B cell (primary cell): ENCODE measurements at regions not wholly inside any gene's neighbourhood (a gene's known extent, or its start where the extent isn't known, plus 50 kb on each side); places are given as distances from the start of the nearest gene placed in this dataset.

Source experiments
- ATAC-seq: fragments of 200-7000 bp; cut with Tn5 transposase; one replicate; pipeline ENCODE4 v1.10.0; 2021; ENCODE audit warnings: low read depth, mild to moderate bottlenecking, moderate number of reproducible peaks, moderate library complexity
- CTCF ChIA-PET: fragments of 350-600 bp; sonication (Branson Sonifier 250); formaldehyde crosslinking; loops from one replicate; lab custom pipeline; 2021; ENCODE audit warnings: antibody characterized with exemption, inconsistent platforms; lab: Charles Lee
- POLR2A ChIA-PET: fragments of 350-600 bp; sonication (Branson Sonifier 250); formaldehyde crosslinking; loops from one replicate; lab custom pipeline; 2021; ENCODE audit warnings: antibody characterized with exemption; lab: Charles Lee
- DNase-seq: peaks from one replicate; pipeline ENCODE4 v3.0.0; 2013
- H2AFZ ChIP-seq: 2 replicates; pipeline ENCODE4 v1.6.1; 2012; ENCODE audit warnings: mild to moderate bottlenecking, low read depth, low read length; ENCODE audit not compliant: insufficient read depth, poor library complexity, severe bottlenecking
- H3K27ac ChIP-seq, 2 donors: 1 replicate in 1 of 2; 2 replicates in 1 of 2; pipeline ENCODE4 v1.5.1; 2012 to 2013; ENCODE audit warnings: low read length in 2 of 2, mild to moderate bottlenecking in 2 of 2, moderate library complexity in 1 of 2
- H3K27me3 ChIP-seq, 4 experiments: fragments of 200-600 bp in 1 of 4; sonication (generic) in 1 of 4; replicated peaks in 1 of 4; 1 replicate in 2 of 4; 2 replicates in 2 of 4; pipeline versions ENCODE4 v1.6.1 to v1.7.0; 2013 to 2016; ENCODE audit warnings: low read length in 3 of 4, mild to moderate bottlenecking in 2 of 4, mixed read lengths in 1 of 4, moderate library complexity in 1 of 4; ENCODE audit not compliant: insufficient read depth in 4 of 4, control insufficient read depth in 3 of 4; ENCODE audit errors: control extremely low read depth in 1 of 4
- H3K36me3 ChIP-seq, 2 experiments: replicated peaks in 1 of 2; 1 replicate in 1 of 2; 2 replicates in 1 of 2; pipeline versions ENCODE4 v1.6.1 to v1.7.1; 2013; ENCODE audit warnings: low read length in 1 of 2; ENCODE audit not compliant: insufficient read depth in 2 of 2, control insufficient read depth in 1 of 2; ENCODE audit errors: control extremely low read depth in 1 of 2, extremely low read depth in 1 of 2
- H3K4me1 ChIP-seq, 2 donors: fragments of 200-600 bp in 1 of 2; sonication (generic) in 1 of 2; 1 replicate in 1 of 2; 2 replicates in 1 of 2; pipeline versions ENCODE4 v1.5.1 to v1.6.1; 2013 to 2017; ENCODE audit warnings: low read length in 2 of 2; ENCODE audit not compliant: control insufficient read depth in 2 of 2, insufficient read depth in 2 of 2
- H3K4me2 ChIP-seq: replicated peaks from 2 replicates; pipeline ENCODE3; 2012; ENCODE audit warnings: mild to moderate bottlenecking, low read depth, low read length; ENCODE audit not compliant: poor library complexity, severe bottlenecking
- H3K4me3 ChIP-seq, 5 experiments: fragments of 200-600 bp in 1 of 5; sonication (generic) in 1 of 5; 1 replicate in 3 of 5; 2 replicates in 2 of 5; pipeline versions ENCODE4 v1.5.1 to v1.7.0; 2011 to 2016; ENCODE audit warnings: low read length in 4 of 5, mild to moderate bottlenecking in 4 of 5, low read depth in 2 of 5, control low read depth in 1 of 5, moderate library complexity in 1 of 5; ENCODE audit not compliant: insufficient read depth in 1 of 5; ENCODE audit errors: control extremely low read depth in 1 of 5, extremely low read depth in 1 of 5
- H3K79me2 ChIP-seq: fragments of 200-600 bp; sonication (generic); one replicate; pipeline ENCODE4 v1.6.0; 2016; ENCODE audit warnings: low read length; ENCODE audit not compliant: control insufficient read depth, insufficient read depth
- H3K9ac ChIP-seq: fragments of 200-600 bp; sonication (generic); 2 replicates; pipeline ENCODE4 v1.6.1; 2017; ENCODE audit warnings: mild to moderate bottlenecking, low read length, moderate library complexity
- H3K9me3 ChIP-seq, 3 donors: one replicate each; pipeline versions ENCODE4 v1.6.1 to v1.7.1; 2013; ENCODE audit warnings: low read length in 2 of 3; ENCODE audit not compliant: control insufficient read depth in 2 of 3, insufficient read depth in 1 of 3; ENCODE audit errors: control extremely low read depth in 1 of 3
- H4K20me1 ChIP-seq: 2 replicates; pipeline ENCODE4 v1.6.0; 2012; ENCODE audit warnings: mild to moderate bottlenecking, low read length; ENCODE audit not compliant: insufficient read depth, control insufficient read depth, poor library complexity, severe bottlenecking
- H3K27ac Mint-ChIP-seq: one replicate; pipeline ENCODE4 v1.8.0; 2021; ENCODE audit warnings: mixed read lengths
- H3K27me3 Mint-ChIP-seq: one replicate; pipeline ENCODE4 v1.8.0; 2021; ENCODE audit warnings: mixed read lengths
- H3K4me1 Mint-ChIP-seq: one replicate; pipeline ENCODE4 v1.8.0; 2021; ENCODE audit warnings: mixed read lengths
- H3K4me3 Mint-ChIP-seq: one replicate; pipeline ENCODE4 v1.8.0; 2021; ENCODE audit warnings: mixed read lengths
- H3K9me3 Mint-ChIP-seq: one replicate; pipeline ENCODE4 v1.8.0; 2022; ENCODE audit warnings: mixed read lengths; ENCODE audit not compliant: insufficient read depth
- EZH2 ChIP-seq: IDR thresholded peaks from 2 replicates; pipeline ENCODE4 v1.6.1; 2012; ENCODE audit warnings: borderline replicate concordance, low read depth, mild to moderate bottlenecking, moderate library complexity, low read length; ENCODE audit not compliant: insufficient read depth, poor library complexity, severe bottlenecking
- WGBS: methylation state at CpG from one replicate; pipeline ENCODE4 v1.1.5; 2013; ENCODE audit warnings: missing lambda C conversion rate; ENCODE audit not compliant: insufficient coverage; 5-methylcytosine and 5-hydroxymethylcytosine counted together
- intact Hi-C: fragments of 100-400 bp; cut with micrococcal nuclease; formaldehyde crosslinking; loops from one replicate; pipeline ENCODE4 v1.10.0; 2022
- TF ChIP-seq, protein P1 (sequence below): fragments of 200-600 bp; IDR thresholded peaks from one replicate; pipeline ENCODE4 v1.8.0; 2022; ENCODE audit warnings: antibody characterized with exemption, mild to moderate bottlenecking

DNA sequence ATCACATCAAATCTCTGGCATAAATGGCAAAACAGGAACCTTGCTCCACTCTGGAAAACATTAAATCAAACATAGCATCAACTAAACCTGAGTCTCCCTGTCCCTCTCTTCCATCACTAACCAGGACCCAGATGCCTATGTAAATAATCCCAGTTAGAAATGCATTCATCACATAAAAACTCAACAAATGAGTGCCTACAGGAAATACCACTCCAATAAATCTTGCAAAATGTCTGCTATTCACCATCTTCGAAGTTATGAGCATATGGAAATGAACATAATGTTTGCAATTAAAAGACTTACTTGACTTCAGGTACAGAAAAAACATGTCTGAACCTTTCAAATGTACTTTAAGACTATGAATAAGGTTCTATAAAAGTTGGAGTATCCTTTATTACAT is 425.0 kb downstream of the CDH11 start:
- no peaks in the 10 kb centered on the region for H3K27me3 Mint-ChIP-seq
- no CpG with 5 or more reads among the region's 1 CpG for WGBS

DNA sequence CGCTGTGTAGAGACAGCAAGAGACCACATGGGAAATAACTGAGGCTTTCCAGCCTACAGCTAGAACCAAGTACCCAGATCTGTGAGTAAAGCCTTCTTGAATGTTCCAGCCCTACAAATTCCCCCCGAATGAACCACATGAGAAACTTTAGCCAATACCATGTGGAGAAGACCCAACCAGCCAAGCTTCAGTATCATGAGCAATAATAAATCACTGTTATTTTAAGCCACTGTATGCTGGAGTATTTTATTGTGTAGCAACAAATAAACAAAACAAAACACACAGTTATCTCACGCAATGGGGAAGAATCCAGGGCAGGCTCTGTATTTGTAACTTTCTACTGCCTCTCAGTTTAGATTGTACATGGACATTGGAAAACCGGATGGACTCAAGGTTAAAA is 426.2 kb downstream of the CDH11 start:
- no peak overlapping the region for H3K27ac Mint-ChIP-seq
- TF ChIP-seq EZH2 = no peak
- TF ChIP-seq, protein P1, sequence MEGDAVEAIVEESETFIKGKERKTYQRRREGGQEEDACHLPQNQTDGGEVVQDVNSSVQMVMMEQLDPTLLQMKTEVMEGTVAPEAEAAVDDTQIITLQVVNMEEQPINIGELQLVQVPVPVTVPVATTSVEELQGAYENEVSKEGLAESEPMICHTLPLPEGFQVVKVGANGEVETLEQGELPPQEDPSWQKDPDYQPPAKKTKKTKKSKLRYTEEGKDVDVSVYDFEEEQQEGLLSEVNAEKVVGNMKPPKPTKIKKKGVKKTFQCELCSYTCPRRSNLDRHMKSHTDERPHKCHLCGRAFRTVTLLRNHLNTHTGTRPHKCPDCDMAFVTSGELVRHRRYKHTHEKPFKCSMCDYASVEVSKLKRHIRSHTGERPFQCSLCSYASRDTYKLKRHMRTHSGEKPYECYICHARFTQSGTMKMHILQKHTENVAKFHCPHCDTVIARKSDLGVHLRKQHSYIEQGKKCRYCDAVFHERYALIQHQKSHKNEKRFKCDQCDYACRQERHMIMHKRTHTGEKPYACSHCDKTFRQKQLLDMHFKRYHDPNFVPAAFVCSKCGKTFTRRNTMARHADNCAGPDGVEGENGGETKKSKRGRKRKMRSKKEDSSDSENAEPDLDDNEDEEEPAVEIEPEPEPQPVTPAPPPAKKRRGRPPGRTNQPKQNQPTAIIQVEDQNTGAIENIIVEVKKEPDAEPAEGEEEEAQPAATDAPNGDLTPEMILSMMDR = no peak
- no peak overlapping the region for H3K4me2 ChIP-seq
- no peaks in the 10 kb centered on the region for H4K20me1 ChIP-seq
- ATAC-seq (no peak), DNase-seq (no peak)
- no peak overlapping the region for H2AFZ ChIP-seq
- H3K4me1 Mint-ChIP-seq = no peaks in the 10 kb centered on the region
- H3K79me2 ChIP-seq = no peaks in the 10 kb centered on the region
- intact Hi-C loops = no loop called here
- H3K27ac ChIP-seq = no peak overlapping the region
- no peaks in the 10 kb centered on the region for H3K4me1 ChIP-seq
- 89% methylated on average over 1 of the region's 4 CpGs for WGBS
- H3K9ac ChIP-seq = no peak overlapping the region
- H3K4me3 ChIP-seq = no peak overlapping the region
- H3K9me3 Mint-ChIP-seq = no peaks in the 10 kb centered on the region
- H3K9me3 ChIP-seq = peaks cover 0 to 5% (median 0%) of the 10 kb centered on the region in 3 donors
- no peaks in the 10 kb centered on the region for H3K36me3 ChIP-seq
- POLR2A ChIA-PET = no interaction called here
- H3K27me3 Mint-ChIP-seq = no peaks in the 10 kb centered on the region
- no peak overlapping the region for H3K4me3 Mint-ChIP-seq
- H3K27me3 ChIP-seq = no peaks in the 10 kb centered on the region
- CTCF ChIA-PET = no interaction called here

More for the DNA sequence above, 425.0 kb downstream of the CDH11 start:
- POLR2A ChIA-PET = no interaction called here
- H3K27ac Mint-ChIP-seq = no peak overlapping the region
- Histone ChIP-seq H3K79me2 (no peaks in the 10 kb centered on the region), H3K4me2 (no peak overlapping the region), H3K27ac (no peak overlapping the region), H3K4me3 (no peak overlapping the region), H3K4me1 (no peaks in the 10 kb centered on the region), H2AFZ (no peak overlapping the region), H3K36me3 (no peaks in the 10 kb centered on the region), H3K9ac (no peak overlapping the region), H3K9me3 (peaks cover 0 to 14% (median 0%) of the 10 kb centered on the region in 3 donors), H3K27me3 (no peaks in the 10 kb centered on the region), H4K20me1 (no peaks in the 10 kb centered on the region)
- no peak for DNase-seq
- H3K9me3 Mint-ChIP-seq = peaks cover 2% of the 10 kb centered on the region
- H3K4me1 Mint-ChIP-seq = no peaks in the 10 kb centered on the region
- ATAC-seq = no peak
- H3K4me3 Mint-ChIP-seq = no peak overlapping the region
- TF ChIP-seq, protein P1 = no peak
- no peak for TF ChIP-seq EZH2
- intact Hi-C loops = no loop called here
- CTCF ChIA-PET = no interaction called here
